K562 (cell line): ENCODE measurements at regions not wholly inside any gene's neighbourhood (a gene's known extent, or its start where the extent isn't known, plus 50 kb on each side); places are given as distances from the start of the nearest gene placed in this dataset.

ENCODE experiments used
- ATAC-seq: fragments of 200-7000 bp; cut with Tn5 transposase; 3 replicates; pipeline ENCODE4 v1.9.1; 2020; ENCODE audit warnings: moderate library complexity
- BruUV-seq: library from RNA; stranded (reverse); fragments of 400-500 nt; replicated peaks from 2 replicates; lab custom pipeline; 2021; lab: Mats Ljungman, UMichigan
- CTCF ChIA-PET: fragments of 300-600 bp; formaldehyde crosslinking; extraction: SDS; loops from one replicate; lab custom pipeline; 2021; ENCODE audit warnings: low intra/inter-chr PET ratio; lab: Yijun Ruan, JAX
- POLR2A ChIA-PET: fragments of 300-600, 350-650 bp; sonication (Branson Sonifier 250); formaldehyde crosslinking; extraction: SDS; loops from one replicate; lab custom pipeline; 2021; ENCODE audit warnings: antibody characterized with exemption, inconsistent platforms; lab: Yijun Ruan, JAX
- DNase-seq, 4 experiments: peaks; one replicate each; pipeline versions ENCODE4 v3.0.0 to v3.0.0-alpha.2; 2011 to 2018; ENCODE audit warnings: low spot score in 3 of 4, mixed read lengths in 3 of 4; ENCODE audit errors: extremely low read depth in 1 of 4
- FAIRE-seq: peaks from 2 replicates; lab custom pipeline; 2011; peaks lifted over from hg19 to GRCh38; lab: Jason Lieb, UNC
- H2AFZ ChIP-seq: 2 replicates; pipeline ENCODE4 v1.6.0; 2011; ENCODE audit warnings: low read depth, low read length, control low read depth, inconsistent platforms
- H3K27ac ChIP-seq: fragments of 200-600 bp; 3 replicates; pipeline ENCODE4 v1.8.0; 2011; ENCODE audit warnings: low read depth, mild to moderate bottlenecking, control low read depth, inconsistent platforms, low read length, moderate library complexity, mixed read lengths; ENCODE audit errors: extremely low read depth
- H3K27me3 ChIP-seq, 2 experiments: fragments of 300-600 bp in 1 of 2; 2 replicates in 1 of 2; 3 replicates in 1 of 2; pipeline versions ENCODE4 v1.6.0 to v1.8.0; 2011; ENCODE audit warnings: inconsistent platforms in 2 of 2, low read length in 2 of 2, mild to moderate bottlenecking in 1 of 2, mixed read lengths in 1 of 2, moderate library complexity in 1 of 2; ENCODE audit not compliant: control insufficient read depth in 2 of 2, insufficient read depth in 2 of 2
- H3K36me3 ChIP-seq: fragments of 300-600 bp; 3 replicates; pipeline ENCODE4 v1.8.0; 2011; ENCODE audit warnings: mild to moderate bottlenecking, low read length, inconsistent platforms; ENCODE audit not compliant: control insufficient read depth, insufficient read depth
- H3K4me1 ChIP-seq, 2 experiments: fragments of 200-600 bp in 1 of 2; replicated peaks in 1 of 2; 2 replicates in 1 of 2; 3 replicates in 1 of 2; pipeline versions ENCODE4 v1.5.1 to v1.8.0; 2011; ENCODE audit warnings: inconsistent platforms in 2 of 2, low read length in 2 of 2, mild to moderate bottlenecking in 1 of 2, mixed read lengths in 1 of 2, moderate library complexity in 1 of 2; ENCODE audit not compliant: control insufficient read depth in 2 of 2, insufficient read depth in 2 of 2
- H3K4me2 ChIP-seq: 2 replicates; pipeline ENCODE4 v1.6.1; 2011; ENCODE audit warnings: low read length, control low read depth, inconsistent platforms, mixed read lengths; ENCODE audit not compliant: insufficient read depth
- H3K4me3 ChIP-seq: fragments of 200-600 bp; sonication (generic), shearing (Covaris generic); 2 replicates; pipeline ENCODE4 v1.5.1; 2016; ENCODE audit warnings: control low read depth, inconsistent platforms
- H3K79me2 ChIP-seq: fragments of 200-600 bp; 3 replicates; pipeline ENCODE4 v1.8.0; 2011; ENCODE audit warnings: low read length, inconsistent platforms; ENCODE audit not compliant: control insufficient read depth, insufficient read depth
- H3K9ac ChIP-seq, 2 experiments: 2 replicates each; pipeline versions ENCODE4 v1.6.0 to v1.6.1; 2011; ENCODE audit warnings: low read depth in 2 of 2, low read length in 2 of 2, control low read depth in 1 of 2, inconsistent platforms in 1 of 2, mild to moderate bottlenecking in 1 of 2, mixed read lengths in 1 of 2; ENCODE audit not compliant: insufficient read depth in 1 of 2
- H3K9me1 ChIP-seq: one replicate; pipeline ENCODE4 v1.6.0; 2011; ENCODE audit warnings: inconsistent platforms, mild to moderate bottlenecking, low read length, moderate library complexity; ENCODE audit not compliant: control insufficient read depth, insufficient read depth
- H3K9me3 ChIP-seq: replicated peaks from 2 replicates; pipeline ENCODE4 v1.5.1; 2011; ENCODE audit warnings: low read depth, low read length, inconsistent platforms; ENCODE audit not compliant: control insufficient read depth, insufficient read depth
- H4K20me1 ChIP-seq: replicated peaks from 2 replicates; pipeline ENCODE4 v1.6.1; 2011; ENCODE audit warnings: low read length, inconsistent platforms, mixed read lengths; ENCODE audit not compliant: control insufficient read depth, insufficient read depth
- CEBPB ChIP-seq: fragments of 450-650 bp; IDR thresholded peaks from 2 replicates; pipeline ENCODE4 v1.6.1; 2016; ENCODE audit warnings: missing genetic modification characterization, missing compliant biosample characterization
- FOXM1 ChIP-seq, 2 experiments: fragments of 450-650 bp in 1 of 2; sonication (generic) in 1 of 2; formaldehyde crosslinking in 1 of 2; IDR thresholded peaks; 2 replicates each; pipeline versions ENCODE4 v1.6.1 to v1.9.0; 2017 to 2022; ENCODE audit warnings: low read depth in 2 of 2, mild to moderate bottlenecking in 2 of 2, missing genetic modification reagents in 1 of 2, moderate library complexity in 1 of 2
- FOXO4 ChIP-seq: fragments of 450-650 bp; formaldehyde crosslinking; IDR thresholded peaks from 2 replicates; pipeline ENCODE4 v1.4.0; 2020; ENCODE audit warnings: mild to moderate bottlenecking, moderate library complexity
- KDM5B ChIP-seq: fragments of 200-600 bp; sonication (generic); IDR thresholded peaks from 2 replicates; pipeline ENCODE4 v1.6.1; 2012; ENCODE audit warnings: low read depth, mild to moderate bottlenecking, moderate library complexity, low read length, control low read depth, inconsistent platforms; ENCODE audit not compliant: insufficient replicate concordance
- KLF13 ChIP-seq: fragments of 450-650 bp; IDR thresholded peaks from 2 replicates; pipeline ENCODE4 v1.6.1; 2016; ENCODE audit warnings: missing genetic modification characterization, low read depth, mild to moderate bottlenecking, missing compliant biosample characterization, moderate library complexity, borderline replicate concordance
- NCOA4 ChIP-seq: fragments of 450-650 bp; IDR thresholded peaks from 2 replicates; pipeline ENCODE4 v1.6.1; 2018; ENCODE audit warnings: mild to moderate bottlenecking; ENCODE audit not compliant: partially characterized antibody
- RBM34 ChIP-seq: fragments of 200-400 bp; formaldehyde crosslinking; IDR thresholded peaks from 2 replicates; pipeline ENCODE4 v1.6.1; 2018; ENCODE audit warnings: low read length, borderline replicate concordance; ENCODE audit not compliant: insufficient read depth
- WGBS: fragments of 100-300 bp; shearing (Covaris generic); methylation state at CpG from one replicate; pipeline ENCODE4 v1.1.6; 2016; ENCODE audit warnings: low coverage, mixed read lengths; ENCODE audit not compliant: insufficient coverage; ENCODE audit errors: missing lambda C conversion rate; 5-methylcytosine and 5-hydroxymethylcytosine counted together
- in situ Hi-C: fragments of 300-500 bp; cut with MboI; formaldehyde crosslinking; loops from 4 replicates; pipeline ENCODE4 v1.15.0; 2018; ENCODE audit warnings: inconsistent platforms, mixed read lengths
- intact Hi-C: fragments of 100-400 bp; cut with micrococcal nuclease; formaldehyde crosslinking; loops from 2 replicates; pipeline ENCODE4 v1.14.2; 2022
- TF ChIP-seq, protein P1 (sequence below): fragments of 250-450 bp; sonication (Bioruptor Pico); IDR thresholded peaks from 2 replicates; pipeline ENCODE4 v1.5.0; 2020; ENCODE audit warnings: mild to moderate bottlenecking

GRCh38 chr15:56831467-56832005 lies 86.9 kb upstream of the TCF12 start:
- Histone ChIP-seq H3K9me1 (no peaks in the 10 kb centered on the region), H3K27ac (no peak overlapping the region), H2AFZ (no peak overlapping the region), H3K9ac (no peak overlapping the region), H3K4me2 (no peak overlapping the region), H4K20me1 (no peaks in the 10 kb centered on the region), H3K9me3 (no peaks in the 10 kb centered on the region), H3K4me1 (peaks cover 0 to 4% of the 10 kb centered on the region in 2 experiments; a peak in 1 of 5 replicates), H3K79me2 (no peaks in the 10 kb centered on the region), H3K4me3 (no peak overlapping the region), H3K36me3 (no peaks in the 10 kb centered on the region), H3K27me3 (peaks cover 0 to 4% of the 10 kb centered on the region in 2 experiments; a peak in 1 of 5 replicates)
- no peak for FAIRE-seq
- in situ Hi-C loops (no loop called here), intact Hi-C loops (no loop called here)
- no peak for DNase-seq
- 16% methylated on average over 3 of the region's 3 CpGs for WGBS
- BruUV-seq = no TSS peak
- CTCF ChIA-PET = no interaction called here
- no peak for ATAC-seq
- POLR2A ChIA-PET = interaction anchor here (0.6 to 0.8 kb wide), 2 partner anchors 16 to 213 kb away, joined by 3 read pairs; no protein-coding TSS in a partner anchor
- TF ChIP-seq, protein P1, sequence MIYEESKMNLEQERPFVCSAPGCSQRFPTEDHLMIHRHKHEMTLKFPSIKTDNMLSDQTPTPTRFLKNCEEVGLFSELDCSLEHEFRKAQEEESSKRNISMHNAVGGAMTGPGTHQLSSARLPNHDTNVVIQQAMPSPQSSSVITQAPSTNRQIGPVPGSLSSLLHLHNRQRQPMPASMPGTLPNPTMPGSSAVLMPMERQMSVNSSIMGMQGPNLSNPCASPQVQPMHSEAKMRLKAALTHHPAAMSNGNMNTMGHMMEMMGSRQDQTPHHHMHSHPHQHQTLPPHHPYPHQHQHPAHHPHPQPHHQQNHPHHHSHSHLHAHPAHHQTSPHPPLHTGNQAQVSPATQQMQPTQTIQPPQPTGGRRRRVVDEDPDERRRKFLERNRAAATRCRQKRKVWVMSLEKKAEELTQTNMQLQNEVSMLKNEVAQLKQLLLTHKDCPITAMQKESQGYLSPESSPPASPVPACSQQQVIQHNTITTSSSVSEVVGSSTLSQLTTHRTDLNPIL (CRISPR knock-in tag) = no peak
- no peak for TF ChIP-seq KLF13 (tag)
- TF ChIP-seq FOXM1 (IDR thresholded peaks at IDR 0.05; ENCODE audit: low read depth) = no peak
- no peak for TF ChIP-seq FOXM1 (CRISPR knock-in tag; IDR thresholded peaks at IDR 0.05; ENCODE audit: low read depth)
- no peak for TF ChIP-seq FOXO4
- TF ChIP-seq CEBPB (tag) = no peak
- no peak for TF ChIP-seq NCOA4
- no peak for TF ChIP-seq KDM5B
- TF ChIP-seq RBM34 = no peak
